ENCODE measurements at regions not wholly inside any gene's neighbourhood (a gene's known extent, or its start where the extent isn't known, plus 50 kb on each side); places are given as distances from the start of the nearest gene placed in this dataset.

DNA sequence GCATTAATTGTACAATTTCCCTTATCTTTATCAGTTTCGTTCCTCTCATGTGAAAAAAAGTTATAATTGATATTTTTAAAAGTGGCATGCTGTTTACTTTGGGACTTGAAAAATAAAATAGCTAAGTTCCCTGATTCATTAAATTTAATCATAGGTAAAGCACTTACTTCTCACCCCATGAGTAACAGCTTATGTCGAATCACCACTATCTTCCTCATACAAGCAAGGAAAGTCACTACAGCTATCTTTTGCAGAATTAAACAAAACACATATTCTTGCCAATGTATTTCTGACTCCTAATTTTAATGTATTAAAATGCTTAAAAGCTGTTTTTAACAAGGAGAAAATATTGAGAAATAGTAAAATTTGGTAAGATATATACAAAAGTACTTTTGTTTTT is 832.4 kb upstream of the PCDH10 start:
- TF ChIP-seq CTCF (IDR thresholded peaks at IDR 0.05) = no peak
- ATAC-seq (ENCODE audit: low FRiP score) (no peak), DNase-seq (ENCODE audit: low spot score) (no peak)

GRCh38 chr4:132317923-132318322 is 831.2 kb upstream of the PCDH10 start:
- no peak for ATAC-seq (ENCODE audit: low FRiP score)

DNA sequence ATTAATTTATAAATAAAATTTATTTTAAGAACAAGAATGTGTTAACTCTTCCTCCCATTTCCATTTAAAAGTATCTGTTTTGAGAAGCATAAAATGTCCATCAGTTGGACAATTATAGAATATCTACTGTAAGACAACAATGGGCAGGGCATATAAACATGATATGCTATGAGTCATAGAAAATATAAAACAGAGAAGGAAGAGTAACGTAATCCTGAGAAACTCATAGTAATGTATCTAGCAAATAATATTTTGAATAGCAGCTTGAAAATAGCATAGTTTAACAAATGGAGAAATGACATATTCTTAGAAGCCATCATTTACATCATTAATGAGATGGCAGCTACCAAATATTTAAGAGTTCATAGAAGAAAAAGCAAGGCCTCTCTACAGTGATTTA is 820.3 kb upstream of the PCDH10 start:
- ATAC-seq (ENCODE audit: low FRiP score) = no peak
- TF ChIP-seq CTCF (IDR thresholded peaks at IDR 0.05) = no peak
- no peak for DNase-seq (ENCODE audit: low spot score)

More at GRCh38 chr4:132317923-132318322, 831.2 kb upstream of the PCDH10 start:
- no peak for TF ChIP-seq CTCF (IDR thresholded peaks at IDR 0.05)
- DNase-seq (ENCODE audit: low spot score) = no peak

- no peak for ATAC-seq (ENCODE audit: low FRiP score)
- no peak for TF ChIP-seq CTCF (IDR thresholded peaks at IDR 0.05)
- DNase-seq (ENCODE audit: low spot score) = no peak
These were observed 818.1 kb upstream of the PCDH10 start for GRCh38 chr4:132330994-132331393.

DNA sequence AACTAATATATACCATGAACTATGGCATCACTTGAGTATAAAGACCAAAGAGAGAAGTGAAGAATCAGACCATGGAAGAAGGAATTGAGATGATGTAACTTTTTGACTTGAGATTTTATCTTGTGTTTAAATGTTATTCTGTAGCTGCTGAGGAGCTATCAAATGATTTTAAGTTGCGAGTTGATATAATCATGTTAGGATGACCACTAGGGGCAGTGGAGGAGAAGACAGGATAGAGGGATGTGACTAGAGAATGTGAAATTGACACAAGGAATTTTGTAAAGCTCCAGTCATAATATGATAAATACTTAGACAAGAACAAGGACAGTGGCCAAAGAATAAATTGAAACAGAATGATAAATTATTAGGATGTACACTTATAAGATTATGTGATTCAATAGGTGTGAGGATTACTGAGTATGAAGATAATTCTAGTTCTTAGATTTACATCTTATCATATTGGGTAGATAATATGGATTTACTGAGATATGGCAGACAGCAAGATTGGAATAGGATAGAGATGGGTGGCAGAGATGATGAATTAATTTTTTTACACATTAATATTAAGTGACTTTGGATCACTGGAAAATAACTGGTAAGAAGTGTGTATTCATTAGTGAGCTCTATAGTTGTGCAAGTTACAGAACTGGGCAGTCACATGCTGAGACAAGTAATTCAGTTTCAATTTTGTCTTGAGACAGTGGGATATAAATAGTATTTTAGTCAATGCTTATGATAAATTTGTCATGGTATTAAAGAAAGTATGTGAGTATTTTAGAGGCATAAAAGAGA is 816.0 kb upstream of the PCDH10 start:
- no peak for TF ChIP-seq CTCF (IDR thresholded peaks at IDR 0.05)
- no peak for DNase-seq (ENCODE audit: low spot score)

DNA sequence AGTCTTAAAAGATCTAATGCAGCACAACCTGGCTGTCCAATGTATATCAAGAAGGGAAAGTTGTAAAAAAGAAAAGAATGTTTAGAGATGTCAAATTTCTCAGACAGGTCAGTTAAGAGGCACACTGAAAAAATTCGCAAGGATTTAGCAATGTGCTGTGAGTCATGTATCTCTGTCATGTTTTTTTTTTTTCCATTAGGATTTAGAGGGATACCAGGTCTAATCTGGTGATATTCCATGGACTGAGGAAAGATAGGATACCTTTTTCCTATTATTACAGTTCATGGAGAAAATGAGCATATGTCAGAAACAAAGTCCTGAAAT is 815.4 kb upstream of the PCDH10 start:
- ATAC-seq (ENCODE audit: low FRiP score) = no peak
- TF ChIP-seq CTCF (IDR thresholded peaks at IDR 0.05) = no peak
- no peak for DNase-seq (ENCODE audit: low spot score)

More for the DNA sequence above, 816.0 kb upstream of the PCDH10 start:
- no peak for ATAC-seq (ENCODE audit: low FRiP score)

- TF ChIP-seq CTCF (IDR thresholded peaks at IDR 0.05) = no peak
- no peak for ATAC-seq (ENCODE audit: low FRiP score)
- no peak for DNase-seq (ENCODE audit: low spot score)
These were observed 815.0 kb upstream of the PCDH10 start for GRCh38 chr4:132334081-132334480.

Measured in omental fat pad (tissue), 3 donors.